GM20000 (cell line): ENCODE measurements at regions not wholly inside any gene's neighbourhood (a gene's known extent, or its start where the extent isn't known, plus 50 kb on each side); places are given as distances from the start of the nearest gene placed in this dataset.

Experiments used
- DNase-seq: peaks from one replicate; pipeline ENCODE4 v3.0.0; 2012; ENCODE audit warnings: low spot score
- TF ChIP-seq, protein P1 (sequence below): IDR thresholded peaks from 2 replicates; pipeline ENCODE4 v1.5.1; 2012; ENCODE audit warnings: mild to moderate bottlenecking, control low read depth; ENCODE audit errors: extremely low read depth, missing control alignments

DNA sequence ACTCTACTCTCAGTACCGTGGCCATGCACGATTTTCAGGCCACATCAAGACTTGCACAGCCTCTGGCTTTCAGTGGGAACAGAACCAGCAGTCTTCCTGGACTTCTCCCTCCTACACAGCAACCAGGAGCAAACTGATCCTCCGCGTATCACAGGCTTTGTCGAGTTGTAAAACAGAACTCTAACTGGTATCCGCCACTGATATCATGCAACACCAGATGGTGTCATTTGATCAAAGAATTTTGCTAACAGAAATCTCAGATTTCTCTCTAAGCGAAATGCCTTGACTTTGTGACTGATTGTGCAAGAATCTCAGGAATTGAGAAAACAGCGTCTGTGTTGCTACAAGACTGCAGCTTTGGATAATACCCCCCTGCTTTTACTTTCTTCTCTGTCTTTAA is 85.7 kb downstream of the COPS8 start:
- TF ChIP-seq, protein P1, sequence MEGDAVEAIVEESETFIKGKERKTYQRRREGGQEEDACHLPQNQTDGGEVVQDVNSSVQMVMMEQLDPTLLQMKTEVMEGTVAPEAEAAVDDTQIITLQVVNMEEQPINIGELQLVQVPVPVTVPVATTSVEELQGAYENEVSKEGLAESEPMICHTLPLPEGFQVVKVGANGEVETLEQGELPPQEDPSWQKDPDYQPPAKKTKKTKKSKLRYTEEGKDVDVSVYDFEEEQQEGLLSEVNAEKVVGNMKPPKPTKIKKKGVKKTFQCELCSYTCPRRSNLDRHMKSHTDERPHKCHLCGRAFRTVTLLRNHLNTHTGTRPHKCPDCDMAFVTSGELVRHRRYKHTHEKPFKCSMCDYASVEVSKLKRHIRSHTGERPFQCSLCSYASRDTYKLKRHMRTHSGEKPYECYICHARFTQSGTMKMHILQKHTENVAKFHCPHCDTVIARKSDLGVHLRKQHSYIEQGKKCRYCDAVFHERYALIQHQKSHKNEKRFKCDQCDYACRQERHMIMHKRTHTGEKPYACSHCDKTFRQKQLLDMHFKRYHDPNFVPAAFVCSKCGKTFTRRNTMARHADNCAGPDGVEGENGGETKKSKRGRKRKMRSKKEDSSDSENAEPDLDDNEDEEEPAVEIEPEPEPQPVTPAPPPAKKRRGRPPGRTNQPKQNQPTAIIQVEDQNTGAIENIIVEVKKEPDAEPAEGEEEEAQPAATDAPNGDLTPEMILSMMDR: no peak
- DNase-seq: no peak

DNA sequence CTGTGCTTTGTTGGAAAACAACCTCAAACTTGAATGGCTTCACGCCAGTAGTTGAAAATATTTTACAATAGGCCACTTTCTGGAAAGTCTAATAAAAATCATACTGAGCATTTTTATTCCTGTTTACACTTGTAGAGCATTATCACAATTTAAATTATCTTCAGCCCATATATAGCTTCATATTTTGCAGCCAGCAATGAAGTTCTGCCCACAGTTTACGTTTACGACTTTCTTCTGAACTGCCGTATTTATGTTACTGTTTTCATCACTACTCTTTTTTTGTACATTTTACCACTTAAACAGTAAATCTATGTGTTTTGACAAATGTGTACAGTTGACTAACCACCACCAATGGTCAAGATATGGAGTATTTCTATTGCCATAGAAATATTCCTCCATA is 86.2 kb downstream of the COPS8 start:
- no peak for DNase-seq
- TF ChIP-seq, protein P1: no peak

DNA sequence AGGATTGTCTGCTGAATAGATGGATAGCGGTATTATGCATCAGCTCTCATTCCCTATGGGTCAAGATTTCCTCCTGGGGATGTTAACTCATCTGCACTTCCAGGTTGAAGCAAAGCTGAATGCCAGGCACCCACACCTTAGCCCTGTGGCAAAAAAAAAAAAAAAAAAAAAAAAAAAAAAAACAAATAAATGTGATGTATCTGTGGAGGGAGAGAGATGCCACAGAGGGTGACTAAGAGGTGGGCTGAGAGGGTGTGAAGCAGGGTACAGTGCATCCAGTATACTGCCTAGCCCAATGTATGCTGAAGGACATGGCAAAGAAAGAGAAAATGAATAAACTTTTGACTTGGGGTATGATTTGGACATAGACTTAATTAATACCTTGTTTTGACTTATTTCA is 91.4 kb downstream of the COPS8 start:
- TF ChIP-seq, protein P1: no peak

DNA sequence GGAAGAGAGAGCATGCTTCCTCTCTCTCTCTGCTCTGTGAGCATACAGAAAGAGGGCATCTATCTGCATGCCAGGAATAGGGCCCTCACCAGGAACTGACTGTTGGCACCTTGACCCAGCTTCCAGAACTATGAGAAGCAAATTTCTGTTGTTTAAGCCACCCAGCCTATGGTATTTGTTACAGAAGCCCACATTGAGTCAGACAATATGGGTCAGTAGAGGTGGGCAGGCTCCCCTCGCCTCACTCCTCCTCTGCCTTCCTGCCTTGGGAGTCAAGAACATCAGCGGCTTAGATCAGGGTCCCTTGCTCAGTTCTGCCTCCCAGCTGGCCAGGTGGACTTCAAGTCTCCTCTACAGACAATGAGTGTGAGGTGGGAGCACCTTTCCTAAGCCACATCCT is 92.3 kb downstream of the COPS8 start:
- TF ChIP-seq, protein P1: no peak
- no peak for DNase-seq

More for the DNA sequence above, 91.4 kb downstream of the COPS8 start:
- no peak for DNase-seq

DNA sequence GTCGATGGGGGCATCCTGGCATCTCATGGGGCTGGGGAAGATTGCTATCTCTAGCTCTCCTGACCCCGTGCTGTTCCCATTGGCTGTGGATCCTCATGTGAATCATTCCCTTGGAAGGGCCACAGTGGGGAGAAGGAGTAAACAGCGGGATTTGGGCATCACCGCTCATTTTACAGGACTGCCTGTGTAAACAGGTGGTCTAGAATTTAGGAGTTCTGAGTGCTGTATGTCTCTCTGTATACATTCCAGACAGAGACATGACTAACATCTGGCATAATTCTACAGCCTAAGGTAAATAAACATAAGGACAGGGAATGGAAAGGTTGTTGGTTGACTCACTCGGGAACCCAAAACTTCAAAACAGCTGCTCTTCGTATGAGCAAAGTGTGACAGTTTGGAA is 92.7 kb downstream of the COPS8 start:
- no peak for DNase-seq
- TF ChIP-seq, protein P1: no peak

DNA sequence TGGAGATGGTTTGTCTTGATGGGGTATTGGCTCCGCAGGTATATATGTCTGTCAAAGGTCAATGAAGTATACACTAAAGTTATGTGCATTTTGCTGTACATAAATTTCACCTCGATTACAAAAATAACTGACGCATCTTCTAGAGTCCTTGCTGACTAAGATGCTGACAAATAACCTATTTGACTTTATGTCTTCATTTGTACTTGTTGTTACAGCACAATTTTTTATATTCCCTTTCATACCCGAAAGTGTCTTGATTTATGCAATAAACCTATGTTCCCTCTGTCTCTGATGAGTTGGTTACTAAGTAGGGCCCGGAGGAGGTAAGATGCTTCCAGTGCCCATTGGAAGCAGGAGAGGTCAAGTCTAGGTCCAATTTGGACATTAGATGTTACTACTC is 93.5 kb downstream of the COPS8 start:
- DNase-seq: no peak
- TF ChIP-seq, protein P1: no peak

DNA sequence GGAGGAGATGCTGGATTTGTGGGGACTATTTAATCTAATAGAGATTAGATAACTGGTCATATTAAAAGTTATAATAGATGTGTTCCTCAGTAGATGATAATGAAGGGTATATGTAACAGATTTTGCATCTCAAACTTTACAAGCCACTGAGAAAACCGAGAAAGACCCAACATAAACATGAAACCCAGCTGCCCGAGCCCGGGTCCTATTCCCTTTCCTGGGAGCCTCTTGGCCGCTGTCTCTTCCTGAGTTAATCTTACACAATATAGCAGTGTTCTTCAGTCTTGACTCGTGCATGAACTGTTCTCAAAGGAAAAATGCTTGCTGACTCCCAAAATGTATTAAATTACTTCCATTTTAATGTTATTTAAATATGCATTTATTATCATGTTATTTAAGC is 94.5 kb downstream of the COPS8 start:
- no peak for DNase-seq
- TF ChIP-seq, protein P1: no peak
